Upper lobe of left lung (tissue), 6 donors: ENCODE measurements at regions not wholly inside any gene's neighbourhood (a gene's known extent, or its start where the extent isn't known, plus 50 kb on each side); places are given as distances from the start of the nearest gene placed in this dataset.
A peak's percentile ranks its signal among the peaks of the same experiment; 100 is the strongest.
"Not testable (repeated sequence)": the region's sequence is repeated elsewhere in the genome, so short reads cannot be mapped to it uniquely, and the experiment has no call there.

Experiments
- ATAC-seq, 2 donors: fragments of 200-7000 bp; cut with Tn5 transposase; one replicate each; pipeline ENCODE4 v1.9.1; 2022; ENCODE audit warnings: mild to moderate bottlenecking in 2 of 2, moderate library complexity in 2 of 2; ENCODE audit not compliant: low FRiP score in 2 of 2
- DNase-seq, 2 donors: peaks; one replicate each; pipeline ENCODE4 v3.0.0-alpha.2; 2019 to 2020
- H3K27ac ChIP-seq, 4 donors: fragments of 200-600 bp; sonication (generic); one replicate each; pipeline ENCODE4 v1.5.1; 2016 to 2019
- H3K27me3 ChIP-seq, 4 donors: fragments of 200-600 bp; sonication (generic); one replicate each; pipeline ENCODE4 v1.5.1; 2017 to 2019
- H3K36me3 ChIP-seq, 4 donors: fragments of 200-600 bp; sonication (generic); one replicate each; pipeline ENCODE4 v1.5.1; 2016 to 2019
- H3K4me1 ChIP-seq, 4 donors: fragments of 200-600 bp; sonication (generic); one replicate each; pipeline ENCODE4 v1.5.1; 2018 to 2019
- H3K4me3 ChIP-seq, 4 donors: fragments of 200-600 bp; sonication (generic); one replicate each; pipeline ENCODE4 v1.5.1; 2017 to 2019; ENCODE audit warnings: mild to moderate bottlenecking in 2 of 4, moderate library complexity in 1 of 4
- H3K9me3 ChIP-seq, 4 donors: fragments of 200-600 bp; sonication (generic); one replicate each; pipeline ENCODE4 v1.5.1; 2018 to 2019
- CTCF ChIP-seq, 6 experiments: fragments of 450-650 bp in 4 of 6; fragments of 200-600 bp in 2 of 6; sonication (generic) in 2 of 6; IDR thresholded peaks; one replicate each; pipeline ENCODE4 v1.5.1; 2016 to 2019; ENCODE audit warnings: antibody characterized with exemption in 6 of 6
- EP300 ChIP-seq, 4 donors: sonication (generic); formaldehyde crosslinking; IDR thresholded peaks; one replicate each; pipeline ENCODE4 v1.5.1; 2017; ENCODE audit warnings: antibody characterized with exemption in 4 of 4, control low read depth in 2 of 4
- POLR2A ChIP-seq, 4 donors: fragments of 450-650 bp; IDR thresholded peaks; one replicate each; pipeline ENCODE4 v1.5.1; 2016 to 2017; ENCODE audit warnings: antibody characterized with exemption in 4 of 4, mild to moderate bottlenecking in 2 of 4
- POLR2AphosphoS5 ChIP-seq, 2 donors: sonication (generic); formaldehyde crosslinking; IDR thresholded peaks; one replicate each; pipeline ENCODE4 v1.5.1; 2017; ENCODE audit warnings: antibody characterized with exemption in 2 of 2
- WGBS, 2 donors: methylation state at CpG; one replicate each; pipeline ENCODE4 v1.1.5; 2017 to 2018; 5-methylcytosine and 5-hydroxymethylcytosine counted together
- donor health status: DM: no; HTN: no; CAD: no; lungs with moderate emphysema.
- donor health status: DM: no; HTN: yes; CAD: no; lungs with severe emphysema.

GRCh38 chr5:43804041-43804440, 201.1 kb downstream of the NNT start:
- Histone ChIP-seq H3K4me3 (no peak overlapping the region), H3K27me3 (no peaks in the 10 kb centered on the region), H3K9me3 (no peaks in the 10 kb centered on the region), H3K36me3 (no peaks in the 10 kb centered on the region), H3K4me1 (no peaks in the 10 kb centered on the region), H3K27ac (no peak overlapping the region)
- DNase-seq = no peak
- no peak for ATAC-seq
- TF ChIP-seq EP300 (IDR thresholded peaks at IDR 0.05) = no peak
- no peak for TF ChIP-seq POLR2AphosphoS5 (IDR thresholded peaks at IDR 0.05)
- no peak for TF ChIP-seq POLR2A (IDR thresholded peaks at IDR 0.05)
- no peak for TF ChIP-seq CTCF (IDR thresholded peaks at IDR 0.05)
- 74 to 81% methylated on average over 3 of the region's 3 CpGs for WGBS, 2 donors

GRCh38 chr5:43802651-43803050, 199.7 kb downstream of the NNT start:
- 67 to 75% methylated on average over 3 of the region's 3 CpGs for WGBS, 2 donors
- Histone ChIP-seq H3K27me3 (no peaks in the 10 kb centered on the region), H3K9me3 (no peaks in the 10 kb centered on the region), H3K27ac (no peak overlapping the region), H3K36me3 (no peaks in the 10 kb centered on the region), H3K4me1 (no peaks in the 10 kb centered on the region), H3K4me3 (no peak overlapping the region)
- ATAC-seq (no peak), DNase-seq (no peak)
- TF ChIP-seq EP300 (IDR thresholded peaks at IDR 0.05) (no peak), POLR2AphosphoS5 (IDR thresholded peaks at IDR 0.05) (no peak), POLR2A (IDR thresholded peaks at IDR 0.05) (no peak), CTCF (IDR thresholded peaks at IDR 0.05) (no peak)

- no peak for TF ChIP-seq POLR2A (IDR thresholded peaks at IDR 0.05)
- no peak for TF ChIP-seq POLR2AphosphoS5 (IDR thresholded peaks at IDR 0.05)
- no peak for TF ChIP-seq EP300 (IDR thresholded peaks at IDR 0.05)
- no peak for TF ChIP-seq CTCF (IDR thresholded peaks at IDR 0.05)
- DNase-seq (no peak), ATAC-seq (no peak)
- H3K9me3 ChIP-seq = no peaks in the 10 kb centered on the region
- no peak overlapping the region for H3K27ac ChIP-seq
- H3K4me3 ChIP-seq = no peak overlapping the region
- H3K4me1 ChIP-seq = no peaks in the 10 kb centered on the region
- no peaks in the 10 kb centered on the region for H3K36me3 ChIP-seq
- 68 to 74% methylated on average over 1 of the region's 1 CpG for WGBS, 2 donors
- no peaks in the 10 kb centered on the region for H3K27me3 ChIP-seq
Measured at GRCh38 chr5:43802119-43802518, 199.1 kb downstream of the NNT start.

- Histone ChIP-seq H3K9me3 (no peaks in the 10 kb centered on the region), H3K4me3 (no peak overlapping the region), H3K4me1 (no peaks in the 10 kb centered on the region), H3K36me3 (no peaks in the 10 kb centered on the region), H3K27me3 (no peaks in the 10 kb centered on the region), H3K27ac (no peak overlapping the region)
- ATAC-seq (no peak), DNase-seq (no peak)
- TF ChIP-seq POLR2A (IDR thresholded peaks at IDR 0.05) (no peak), POLR2AphosphoS5 (IDR thresholded peaks at IDR 0.05) (no peak), EP300 (IDR thresholded peaks at IDR 0.05) (no peak), CTCF (IDR thresholded peaks at IDR 0.05) (no peak)
Measured at GRCh38 chr5:43798740-43799139, 195.8 kb downstream of the NNT start.

- ATAC-seq = not testable (repeated sequence)
- DNase-seq = peak in 1 of 2 donors; percentile 48
- 89 to 100% methylated on average over 1 to 6 of the region's 6 CpGs for WGBS, 2 donors
Measured at GRCh38 chr5:43791880-43792279, 188.9 kb downstream of the NNT start.

More at GRCh38 chr5:43791880-43792279, 188.9 kb downstream of the NNT start:
- not testable (repeated sequence) for H3K9me3 ChIP-seq, H3K4me1 ChIP-seq, H3K27me3 ChIP-seq, H3K36me3 ChIP-seq, H3K4me3 ChIP-seq, H3K27ac ChIP-seq
